Activated T-helper 2 cell treated with anti-CD3 and anti-CD28 coated beads, Interferon-gamma antibody, Interleukin-2, Interleukin-4, amounts not matched to agents 10 μg/mL and 5 μg/mL and 100 μg/mL, durations not matched to agents 14 hours and 24 hours and 36 hours (primary cell): ENCODE measurements at regions not wholly inside any gene's neighbourhood (a gene's known extent, or its start where the extent isn't known, plus 50 kb on each side); places are given as distances from the start of the nearest gene placed in this dataset.

Source experiments
- DNase-seq: peaks from one replicate; pipeline ENCODE4 v3.0.0; 2021; ENCODE audit warnings: low spot score
- H3K27ac Mint-ChIP-seq: one replicate; pipeline ENCODE4 v1.8.0; 2021; ENCODE audit warnings: mixed read lengths
- H3K27me3 Mint-ChIP-seq: one replicate; pipeline ENCODE4 v1.8.0; 2021; ENCODE audit warnings: low read depth, mixed read lengths
- H3K36me3 Mint-ChIP-seq: one replicate; pipeline ENCODE4 v1.8.0; 2021; ENCODE audit warnings: low read depth, mixed read lengths
- H3K4me1 Mint-ChIP-seq: one replicate; pipeline ENCODE4 v1.8.0; 2021; ENCODE audit warnings: low read depth, mixed read lengths
- H3K4me3 Mint-ChIP-seq: one replicate; pipeline ENCODE4 v1.8.0; 2021; ENCODE audit warnings: low read depth, mild to moderate bottlenecking, moderate library complexity, mixed read lengths
- H3K9me3 Mint-ChIP-seq: one replicate; pipeline ENCODE4 v1.8.0; 2021; ENCODE audit warnings: mixed read lengths
- intact Hi-C: fragments of 100-400 bp; cut with micrococcal nuclease; formaldehyde crosslinking; loops from one replicate; pipeline ENCODE4 v1.15.1; 2023

DNA sequence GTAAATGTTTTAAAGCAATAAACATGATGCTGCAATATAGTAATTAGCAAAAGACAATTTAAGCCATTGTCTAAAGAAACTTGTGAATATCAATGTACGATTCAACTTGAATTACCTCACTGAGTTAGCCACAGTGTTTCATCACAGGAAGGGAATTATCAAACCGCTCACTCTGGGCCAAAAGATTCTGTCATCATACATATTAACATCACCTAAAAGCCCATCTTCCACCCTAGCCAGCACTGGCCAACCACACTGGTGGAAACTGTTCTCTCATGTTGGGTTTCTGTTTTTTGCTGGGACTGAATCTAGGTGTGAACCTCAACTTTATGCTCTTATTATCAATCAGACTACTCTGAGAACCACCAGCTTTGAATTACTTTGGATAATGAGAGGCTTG lies 497.7 kb upstream of the THBS1 start:
- H3K4me3 Mint-ChIP-seq = no peak overlapping the region
- no peak overlapping the region for H3K27ac Mint-ChIP-seq
- peaks cover 5% of the 10 kb centered on the region for H3K27me3 Mint-ChIP-seq
- peaks cover 5% of the 10 kb centered on the region for H3K4me1 Mint-ChIP-seq
- H3K9me3 Mint-ChIP-seq = no peaks in the 10 kb centered on the region
- no peaks in the 10 kb centered on the region for H3K36me3 Mint-ChIP-seq
- DNase-seq = no peak
- intact Hi-C loops = no loop called here

DNA sequence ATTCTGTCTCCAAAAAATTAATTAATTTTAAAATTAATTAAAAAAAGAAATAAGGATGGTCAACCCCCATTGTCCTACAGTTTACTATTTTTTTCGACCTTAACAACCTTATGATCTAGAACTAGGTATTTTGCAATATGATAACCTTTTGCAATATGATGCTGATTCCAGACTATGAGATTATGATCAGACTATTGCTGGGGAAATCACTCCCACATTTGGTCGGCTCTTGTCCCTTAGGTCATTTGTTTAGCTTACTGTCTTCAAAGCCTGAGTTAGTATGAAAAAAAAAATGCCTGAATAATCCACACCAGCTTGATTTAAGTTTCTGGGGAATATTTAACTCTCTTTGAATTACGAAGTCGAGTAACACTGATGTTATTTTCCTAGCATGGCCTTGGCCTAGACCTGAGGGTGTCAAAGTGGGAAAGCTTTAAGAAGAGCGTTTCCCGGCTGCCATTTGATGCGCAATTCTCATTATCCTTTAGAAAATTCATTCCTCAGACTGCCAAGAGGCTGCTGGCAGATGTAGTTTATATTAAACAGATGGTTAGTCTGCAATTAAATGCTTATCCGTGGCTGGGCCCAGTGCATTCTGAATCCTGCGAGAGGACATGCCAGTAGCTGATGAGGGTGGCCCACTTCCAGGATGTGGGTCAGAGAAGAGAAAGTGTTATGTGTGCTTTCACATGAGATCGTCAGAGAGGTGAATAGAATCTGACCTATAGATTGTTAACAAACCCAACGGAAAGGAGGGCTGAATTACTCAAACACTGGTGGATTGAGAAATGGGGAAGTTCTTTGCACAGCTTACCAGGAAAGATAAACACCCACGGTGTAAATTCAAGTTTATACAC lies 496.0 kb upstream of the THBS1 start:
- no peak for DNase-seq
- H3K27ac Mint-ChIP-seq = no peak overlapping the region
- intact Hi-C loops = no loop called here
- H3K4me1 Mint-ChIP-seq = peaks cover 5% of the 10 kb centered on the region
- peaks cover 12% of the 10 kb centered on the region for H3K27me3 Mint-ChIP-seq
- no peak overlapping the region for H3K4me3 Mint-ChIP-seq
- no peaks in the 10 kb centered on the region for H3K36me3 Mint-ChIP-seq
- no peaks in the 10 kb centered on the region for H3K9me3 Mint-ChIP-seq

DNA sequence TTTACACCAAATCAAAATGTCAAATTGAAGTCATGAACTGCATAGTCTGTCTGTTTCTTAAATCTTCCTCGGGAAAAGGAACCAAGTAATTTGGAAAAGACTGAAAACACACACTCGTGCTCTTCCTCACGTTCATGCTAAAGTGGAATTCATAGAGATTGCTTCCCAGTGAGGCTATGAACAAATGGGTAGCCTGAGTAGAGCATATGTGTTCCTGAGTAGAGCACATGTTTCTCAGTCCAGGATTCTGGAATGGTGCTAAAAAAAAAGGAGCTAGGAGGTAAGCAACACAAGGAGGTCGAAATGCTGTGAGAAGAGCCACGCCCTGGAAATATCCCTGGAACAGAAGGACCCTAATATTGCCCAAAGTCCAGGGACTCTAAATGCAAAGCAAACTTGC lies 494.2 kb upstream of the THBS1 start:
- Mint-ChIP-seq H3K27ac (no peak overlapping the region), H3K27me3 (peaks cover 16% of the 10 kb centered on the region), H3K4me1 (peaks cover 5% of the 10 kb centered on the region), H3K36me3 (no peaks in the 10 kb centered on the region), H3K9me3 (no peaks in the 10 kb centered on the region), H3K4me3 (no peak overlapping the region)
- intact Hi-C loops = no loop called here
- no peak for DNase-seq

- peaks cover 16% of the 10 kb centered on the region for H3K27me3 Mint-ChIP-seq
- peaks cover 5% of the 10 kb centered on the region for H3K4me1 Mint-ChIP-seq
- DNase-seq = no peak
- no peaks in the 10 kb centered on the region for H3K36me3 Mint-ChIP-seq
- H3K9me3 Mint-ChIP-seq = no peaks in the 10 kb centered on the region
- H3K27ac Mint-ChIP-seq = no peak overlapping the region
- intact Hi-C loops = no loop called here
- H3K4me3 Mint-ChIP-seq = no peak overlapping the region
Measured at GRCh38 chr15:39088156-39088555, 492.7 kb upstream of the THBS1 start.

- DNase-seq = no peak
- no peaks in the 10 kb centered on the region for H3K9me3 Mint-ChIP-seq
- H3K27ac Mint-ChIP-seq = no peak overlapping the region
- intact Hi-C loops = no loop called here
- H3K4me3 Mint-ChIP-seq = no peak overlapping the region
- H3K27me3 Mint-ChIP-seq = peaks cover 15% of the 10 kb centered on the region
- H3K4me1 Mint-ChIP-seq = no peaks in the 10 kb centered on the region
- no peaks in the 10 kb centered on the region for H3K36me3 Mint-ChIP-seq
Measured at GRCh38 chr15:39092354-39092753, 488.5 kb upstream of the THBS1 start.

DNA sequence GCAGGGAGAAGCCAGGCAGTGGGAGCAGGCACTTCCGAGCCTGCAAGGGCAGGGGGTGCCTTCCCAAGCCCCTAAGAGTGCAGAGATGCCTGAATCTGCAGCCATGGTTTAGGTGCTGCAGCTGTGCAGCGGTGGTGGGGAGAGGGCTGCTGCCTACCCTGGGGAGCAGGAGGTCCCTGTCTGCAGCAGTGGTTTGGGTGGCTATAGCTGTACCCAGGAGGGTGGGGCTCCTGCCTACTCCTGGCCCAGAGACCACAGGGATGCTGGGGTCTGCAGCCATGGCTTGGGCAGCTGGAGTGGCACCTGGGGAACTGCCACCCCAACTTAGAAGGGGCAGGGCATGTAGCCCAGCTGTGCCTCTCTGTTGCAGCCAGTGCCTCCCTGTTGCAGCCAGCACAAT lies 488.1 kb upstream of the THBS1 start:
- H3K4me1 Mint-ChIP-seq = no peaks in the 10 kb centered on the region
- no peak overlapping the region for H3K4me3 Mint-ChIP-seq
- no peaks in the 10 kb centered on the region for H3K36me3 Mint-ChIP-seq
- no peak for DNase-seq
- H3K27ac Mint-ChIP-seq = no peak overlapping the region
- intact Hi-C loops = no loop called here
- peaks cover 15% of the 10 kb centered on the region for H3K27me3 Mint-ChIP-seq
- H3K9me3 Mint-ChIP-seq = no peaks in the 10 kb centered on the region

- DNase-seq = no peak
Measured at GRCh38 chr15:39094116-39094515, 486.8 kb upstream of the THBS1 start.

GRCh38 chr15:39095218-39095879 lies 485.5 kb upstream of the THBS1 start:
- Mint-ChIP-seq H3K9me3 (no peaks in the 10 kb centered on the region), H3K27ac (no peak overlapping the region), H3K36me3 (no peaks in the 10 kb centered on the region), H3K27me3 (peaks cover 10% of the 10 kb centered on the region), H3K4me3 (no peak overlapping the region), H3K4me1 (no peaks in the 10 kb centered on the region)
- DNase-seq = no peak
- intact Hi-C loops = no loop called here

More at GRCh38 chr15:39094116-39094515, 486.8 kb upstream of the THBS1 start:
- no peaks in the 10 kb centered on the region for H3K4me1 Mint-ChIP-seq
- peaks cover 18% of the 10 kb centered on the region for H3K27me3 Mint-ChIP-seq
- H3K27ac Mint-ChIP-seq = no peak overlapping the region
- intact Hi-C loops = no loop called here
- no peaks in the 10 kb centered on the region for H3K36me3 Mint-ChIP-seq
- H3K4me3 Mint-ChIP-seq = no peak overlapping the region
- no peaks in the 10 kb centered on the region for H3K9me3 Mint-ChIP-seq

DNA sequence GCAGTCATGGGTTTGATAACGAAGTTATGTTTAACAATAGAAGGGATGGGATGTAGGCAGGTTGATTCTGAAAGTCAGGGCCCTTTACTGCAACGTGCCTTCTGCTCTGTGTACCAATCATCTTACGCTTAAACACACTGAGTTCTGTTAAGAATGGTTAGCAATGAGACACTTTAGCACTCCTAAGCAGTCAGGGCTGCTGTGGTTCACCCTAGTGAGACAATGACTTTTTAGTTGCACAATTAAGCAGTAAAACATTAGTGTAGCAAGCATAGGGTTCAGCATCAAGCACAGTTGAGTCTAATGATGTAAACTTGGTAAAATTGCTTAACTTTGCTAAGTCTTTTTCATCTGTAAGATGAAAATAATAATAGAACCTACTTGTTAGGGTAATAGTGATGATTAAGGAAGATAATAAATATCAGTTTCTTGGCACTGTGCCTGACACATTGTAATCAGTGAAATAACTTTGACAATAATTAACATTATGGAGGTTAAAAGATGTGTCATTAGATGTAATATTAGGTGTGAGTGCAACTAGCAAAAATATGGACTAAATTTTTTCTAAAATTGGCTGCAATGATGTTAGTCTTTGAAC lies 484.2 kb upstream of the THBS1 start:
- no peak overlapping the region for H3K27ac Mint-ChIP-seq
- H3K4me1 Mint-ChIP-seq = no peaks in the 10 kb centered on the region
- peaks cover 12% of the 10 kb centered on the region for H3K27me3 Mint-ChIP-seq
- DNase-seq = no peak
- H3K4me3 Mint-ChIP-seq = no peak overlapping the region
- H3K9me3 Mint-ChIP-seq = no peaks in the 10 kb centered on the region
- intact Hi-C loops = no loop called here
- no peaks in the 10 kb centered on the region for H3K36me3 Mint-ChIP-seq

DNA sequence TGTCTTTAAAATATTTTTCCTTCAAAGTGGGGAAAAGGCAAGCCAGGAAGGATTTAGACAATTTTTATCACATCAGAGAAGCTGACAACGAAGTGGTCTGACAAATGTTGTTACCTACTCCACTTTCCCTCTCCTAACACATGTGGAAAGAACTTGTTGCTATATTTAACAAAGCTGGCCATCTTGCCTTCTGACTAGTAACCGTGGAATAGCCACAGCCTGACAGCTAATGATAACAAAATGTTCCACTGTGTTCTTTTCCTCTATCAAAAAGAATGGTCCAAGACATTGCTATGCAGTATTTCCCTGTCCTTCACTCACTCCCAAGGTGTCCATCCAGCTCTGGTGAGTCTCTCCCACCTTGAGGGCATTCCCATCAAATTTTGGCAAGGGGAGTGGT lies 481.4 kb upstream of the THBS1 start:
- H3K27ac Mint-ChIP-seq = no peak overlapping the region
- H3K9me3 Mint-ChIP-seq = no peaks in the 10 kb centered on the region
- DNase-seq = no peak
- H3K4me1 Mint-ChIP-seq = no peaks in the 10 kb centered on the region
- no peaks in the 10 kb centered on the region for H3K36me3 Mint-ChIP-seq
- intact Hi-C loops = no loop called here
- H3K4me3 Mint-ChIP-seq = no peak overlapping the region
- peaks cover 11% of the 10 kb centered on the region for H3K27me3 Mint-ChIP-seq

DNA sequence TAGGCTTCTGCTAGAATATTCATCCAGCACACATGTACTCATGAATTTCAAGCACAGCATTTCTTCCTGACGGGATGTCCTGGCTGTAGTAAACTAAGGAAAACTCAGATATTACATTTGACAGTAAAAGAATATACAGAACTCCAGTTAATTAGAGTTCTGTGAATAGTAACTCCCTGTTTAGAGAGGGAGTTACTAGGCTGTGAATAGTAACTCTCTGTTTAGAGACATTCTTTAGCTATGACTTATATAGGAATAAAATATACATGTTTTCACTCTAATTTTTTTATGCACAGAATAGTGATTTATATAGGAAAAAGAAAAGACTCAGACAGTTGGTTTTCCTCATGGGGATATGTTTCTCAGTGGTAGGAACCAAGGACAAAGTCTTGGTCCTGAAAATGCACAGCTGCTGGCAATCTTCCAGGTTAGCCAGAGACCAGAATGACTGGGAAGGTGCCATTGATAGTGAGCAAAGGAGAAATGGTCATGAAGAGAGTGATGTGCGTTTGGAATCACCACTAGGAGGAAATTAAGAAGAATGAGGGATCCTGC lies 480.7 kb upstream of the THBS1 start:
- no peaks in the 10 kb centered on the region for H3K36me3 Mint-ChIP-seq
- H3K27ac Mint-ChIP-seq = no peak overlapping the region
- H3K4me1 Mint-ChIP-seq = no peaks in the 10 kb centered on the region
- DNase-seq = no peak
- peaks cover 11% of the 10 kb centered on the region for H3K27me3 Mint-ChIP-seq
- intact Hi-C loops = no loop called here
- no peaks in the 10 kb centered on the region for H3K9me3 Mint-ChIP-seq
- no peak overlapping the region for H3K4me3 Mint-ChIP-seq

DNA sequence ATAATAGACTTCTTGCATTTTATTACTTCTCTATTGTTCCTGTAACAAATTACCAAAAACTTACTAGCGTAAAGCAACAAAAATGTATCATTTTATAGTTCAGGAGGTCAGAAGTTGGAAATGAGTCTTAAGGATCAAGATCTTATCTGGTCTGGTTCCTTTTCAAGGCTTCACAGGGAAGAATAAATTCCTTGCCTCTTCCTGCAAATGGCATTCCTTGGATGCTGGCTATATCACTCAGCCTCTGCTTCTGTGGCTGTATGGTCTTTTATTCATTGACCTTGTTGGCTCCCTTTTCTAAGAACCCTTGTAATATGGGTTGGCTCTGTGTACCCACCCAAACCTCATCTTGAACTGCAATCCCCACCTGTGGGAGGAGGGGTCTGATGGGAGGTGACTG lies 478.4 kb upstream of the THBS1 start:
- intact Hi-C loops = no loop called here
- no peak overlapping the region for H3K27ac Mint-ChIP-seq
- H3K36me3 Mint-ChIP-seq = no peaks in the 10 kb centered on the region
- H3K4me1 Mint-ChIP-seq = no peaks in the 10 kb centered on the region
- H3K4me3 Mint-ChIP-seq = no peak overlapping the region
- no peak for DNase-seq
- H3K9me3 Mint-ChIP-seq = no peaks in the 10 kb centered on the region
- H3K27me3 Mint-ChIP-seq = peaks cover 12% of the 10 kb centered on the region

DNA sequence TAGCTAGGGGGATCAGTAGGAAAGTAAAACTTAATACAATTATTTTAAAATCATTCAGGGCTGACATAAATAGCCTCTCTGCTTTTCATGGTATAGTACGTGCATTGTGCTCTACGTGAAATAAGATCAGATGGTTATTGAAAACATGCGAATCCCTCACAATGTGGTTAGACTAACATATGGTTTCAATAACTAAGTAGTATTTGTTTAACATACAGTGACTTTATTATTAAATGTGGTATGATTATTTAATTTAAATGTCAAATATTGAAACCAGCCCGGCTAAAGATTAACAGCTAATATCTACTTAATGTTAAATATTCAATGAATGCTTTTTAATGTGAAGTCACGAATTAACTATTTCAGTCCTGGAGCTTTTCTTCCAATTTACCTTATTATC lies 473.9 kb upstream of the THBS1 start:
- H3K27me3 Mint-ChIP-seq = peaks cover 3% of the 10 kb centered on the region
- DNase-seq = no peak
- no peaks in the 10 kb centered on the region for H3K36me3 Mint-ChIP-seq
- no peak overlapping the region for H3K27ac Mint-ChIP-seq
- H3K9me3 Mint-ChIP-seq = no peaks in the 10 kb centered on the region
- no peaks in the 10 kb centered on the region for H3K4me1 Mint-ChIP-seq
- intact Hi-C loops = no loop called here
- no peak overlapping the region for H3K4me3 Mint-ChIP-seq
